Activated CD4-positive, alpha-beta T cell treated with anti-CD3 and anti-CD28 coated beads, Interleukin-2, Interleukin-4, amounts not matched to agents 100 ng/mL and 50 ng/mL, durations not matched to agents 16 hours and 8 hours (primary cell): ENCODE measurements at regions not wholly inside any gene's neighbourhood (a gene's known extent, or its start where the extent isn't known, plus 50 kb on each side); places are given as distances from the start of the nearest gene placed in this dataset.
"Not testable (repeated sequence)": the region's sequence is repeated elsewhere in the genome, so short reads cannot be mapped to it uniquely, and the experiment has no call there.

Experiments
- DNase-seq: peaks from one replicate; pipeline ENCODE4 v3.0.0-alpha.2; 2020; ENCODE audit warnings: low spot score

DNA sequence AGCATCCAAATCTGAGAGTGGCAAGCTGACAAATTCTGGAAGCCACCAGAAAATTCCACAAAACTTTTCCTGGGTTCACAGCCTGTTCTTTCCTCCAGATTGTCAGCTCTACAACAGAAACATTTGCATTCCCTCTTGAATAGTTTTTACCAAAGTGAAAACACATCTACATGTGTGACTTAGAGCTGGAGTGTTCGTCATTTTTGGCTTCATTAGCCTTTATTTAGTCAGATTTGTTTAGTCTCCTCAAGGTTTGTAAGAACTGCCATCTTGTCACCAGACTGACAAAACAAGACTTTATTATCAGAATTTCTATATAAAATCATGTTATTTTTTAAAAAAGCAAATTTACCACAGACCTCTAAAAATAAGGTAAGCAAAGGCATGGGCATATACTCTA is 347.3 kb downstream of the TRIM36 start:
- no peak for DNase-seq

DNA sequence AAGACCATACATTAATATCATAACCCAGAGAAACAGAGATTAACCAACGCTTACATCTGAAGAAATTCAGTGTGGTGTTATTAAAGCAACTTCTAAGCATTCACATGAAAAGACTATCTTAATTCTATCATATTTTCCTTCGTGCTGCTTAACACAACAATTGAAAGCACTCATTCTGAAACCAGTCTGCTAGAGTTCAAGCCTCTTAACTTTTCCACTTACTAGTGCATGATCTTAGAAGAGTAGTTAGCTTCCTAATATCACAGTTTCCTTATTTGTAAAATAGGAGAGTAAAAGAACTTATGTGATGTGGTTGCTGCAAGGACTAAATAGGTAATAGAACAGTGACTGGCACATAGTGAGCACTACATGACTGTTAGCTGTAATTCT is 379.3 kb downstream of the TRIM36 start:
- no peak for DNase-seq

DNA sequence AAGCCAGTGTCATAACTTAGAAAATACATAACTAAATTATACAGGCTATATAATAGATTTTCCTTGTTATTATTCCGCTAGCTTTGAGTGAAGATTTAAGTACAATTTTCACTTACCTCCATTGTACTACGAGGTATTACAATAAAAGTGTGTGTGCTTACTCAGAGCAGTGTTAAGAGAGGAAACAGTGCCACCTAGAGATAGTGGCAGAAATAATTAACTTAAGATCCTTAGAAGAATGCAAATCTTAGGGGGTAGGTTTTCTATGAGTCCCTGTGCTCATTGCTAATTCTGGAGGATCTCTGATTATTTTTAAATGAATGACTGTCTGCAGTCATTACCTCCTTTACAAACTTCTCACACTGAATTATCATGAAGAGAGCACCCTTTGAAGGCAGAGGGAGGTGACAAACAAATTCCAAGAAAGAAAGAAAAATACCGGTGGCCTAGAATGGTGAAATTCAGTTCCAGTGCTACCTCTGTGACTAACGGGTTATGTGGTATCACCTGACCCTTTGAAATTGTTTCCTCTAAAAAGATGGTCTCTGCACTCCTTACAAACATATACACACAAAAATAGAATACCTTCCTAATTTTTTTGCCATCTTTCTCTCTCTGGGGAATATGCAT is 379.8 kb downstream of the TRIM36 start:
- peak; percentile 13 for DNase-seq

DNA sequence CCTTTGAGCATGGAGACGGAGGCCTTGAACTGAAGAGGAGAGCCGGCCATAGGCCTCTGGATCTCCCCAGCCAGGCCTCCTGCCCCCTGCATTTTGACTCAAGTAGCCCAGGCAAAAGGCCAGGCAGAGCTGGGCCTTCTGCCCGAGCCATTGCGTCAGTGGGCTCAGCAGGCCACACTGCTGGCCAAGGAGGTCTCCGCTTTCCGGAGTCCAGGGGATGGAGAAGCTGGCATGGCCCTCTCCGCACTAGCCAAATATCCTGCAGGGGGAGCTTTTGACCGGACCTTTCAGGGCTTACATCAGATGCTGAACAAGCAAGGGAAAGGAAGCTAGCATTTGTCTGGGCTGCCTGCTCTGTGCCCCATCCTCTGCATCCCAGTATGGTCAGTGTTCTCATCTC is 386.8 kb downstream of the TRIM36 start:
- DNase-seq = no peak

DNA sequence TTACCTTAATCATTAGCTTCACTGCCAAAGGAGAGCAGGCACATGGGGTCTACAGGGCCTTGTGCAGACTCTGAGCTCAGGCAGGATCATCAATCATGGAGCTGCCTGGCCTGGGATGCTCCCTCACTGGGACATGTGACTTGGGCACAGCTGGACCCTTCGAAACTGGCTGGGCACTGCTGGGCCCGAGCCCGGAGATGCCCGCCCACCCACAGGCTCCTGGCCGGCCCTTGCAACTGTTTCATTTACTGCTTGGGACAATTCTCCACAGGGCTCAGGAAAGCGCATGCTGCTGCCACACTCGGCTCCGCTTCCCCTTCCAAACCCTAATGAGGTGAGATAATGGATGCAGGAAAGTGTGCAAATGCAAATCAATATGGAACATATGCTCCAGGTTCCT is 387.5 kb downstream of the TRIM36 start:
- DNase-seq = no peak

DNA sequence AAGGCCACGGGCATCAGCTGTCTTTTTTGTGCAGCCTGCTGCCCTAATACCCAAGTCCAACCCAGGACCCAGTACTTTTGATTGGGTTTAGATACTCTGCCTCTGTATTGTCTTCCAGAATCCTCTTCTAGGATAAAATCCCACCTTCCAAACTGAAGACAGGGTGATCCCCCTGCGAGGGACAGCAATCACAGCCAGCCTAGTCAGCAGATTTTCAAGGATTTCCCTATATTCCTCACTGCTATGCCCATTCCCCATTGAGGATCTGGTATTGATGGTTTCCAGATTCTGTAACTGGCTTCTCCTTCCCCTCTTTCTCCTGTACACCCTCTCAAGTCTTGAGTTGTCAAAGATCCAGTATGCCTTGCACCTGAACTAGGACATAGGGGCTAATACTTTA is 389.4 kb downstream of the TRIM36 start:
- no peak for DNase-seq

DNA sequence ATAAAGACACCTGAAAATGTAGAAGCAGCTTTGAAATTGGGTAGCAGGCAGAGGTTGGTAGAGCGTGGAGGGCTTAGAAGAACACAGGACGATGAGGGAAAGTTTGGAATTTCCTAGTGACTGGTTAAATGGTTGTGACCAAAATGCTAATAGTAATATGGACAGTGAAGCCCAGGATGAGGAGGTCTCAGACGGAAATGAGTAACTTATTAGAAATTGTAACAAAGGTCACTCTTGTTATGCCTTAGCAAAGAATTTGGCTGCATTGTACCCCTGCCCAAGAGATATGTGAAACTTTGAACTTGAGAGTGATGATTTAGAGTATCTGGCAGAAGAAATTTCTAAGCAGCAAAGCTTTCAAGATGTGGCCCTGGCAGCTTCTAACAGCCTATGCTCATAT is 382.5 kb downstream of the KCNN2 start:
- no peak for DNase-seq

DNA sequence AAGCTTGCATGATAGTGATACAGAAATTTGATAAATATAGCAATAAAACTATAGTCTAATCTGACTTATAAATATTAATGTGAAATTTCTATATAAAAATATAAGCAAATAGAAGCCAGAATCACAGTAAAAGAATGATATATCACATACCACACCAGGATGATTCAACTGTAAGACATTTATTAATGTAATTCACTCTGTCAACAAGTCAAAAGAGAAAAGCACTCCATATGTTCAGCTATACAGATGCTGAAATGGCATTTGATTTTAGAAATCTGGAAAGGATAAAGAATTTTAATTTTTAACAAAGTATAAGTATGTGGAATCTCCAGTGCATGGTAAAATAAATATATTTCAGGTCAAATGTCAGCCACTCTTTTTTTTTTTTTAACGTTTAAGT is 372.4 kb downstream of the KCNN2 start:
- no peak for DNase-seq

DNA sequence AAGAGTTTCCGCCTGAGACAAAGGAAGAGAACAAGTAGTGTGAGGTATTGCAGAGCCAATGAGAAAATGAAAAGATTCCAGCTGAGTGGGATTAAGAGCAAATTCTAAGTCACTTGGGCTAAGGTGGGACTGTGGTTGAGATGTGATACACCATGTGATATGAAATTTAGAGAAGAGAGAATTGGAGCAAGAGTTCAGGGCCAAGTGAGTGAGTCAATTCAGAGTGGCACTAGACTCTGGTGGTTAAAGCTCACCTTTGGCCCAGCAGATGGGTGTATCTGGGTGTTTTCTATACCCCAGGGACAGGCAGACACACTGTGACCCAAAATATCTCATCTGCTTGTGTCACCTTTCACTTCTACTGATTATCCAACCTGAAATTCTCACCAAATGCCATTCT is 368.1 kb downstream of the KCNN2 start:
- DNase-seq = no peak

DNA sequence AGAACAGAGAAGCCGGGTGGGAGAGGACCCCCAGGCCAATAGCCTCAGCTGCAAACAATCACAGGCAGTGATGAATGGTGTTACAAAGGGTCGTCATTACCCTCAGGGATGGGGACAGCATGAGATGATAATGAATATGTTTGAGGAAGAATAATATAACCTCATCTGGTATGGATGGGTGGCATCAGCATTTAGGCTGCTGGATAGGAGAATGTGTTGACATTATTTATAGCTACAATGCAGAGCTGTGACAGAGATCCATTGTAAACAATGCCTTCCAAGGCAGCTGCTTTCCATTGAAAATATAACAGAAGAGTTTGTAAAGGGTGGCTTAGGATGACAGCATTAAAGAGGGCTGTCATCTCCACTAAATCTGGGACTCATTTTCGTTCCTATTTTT is 365.5 kb downstream of the KCNN2 start:
- DNase-seq = no peak

DNA sequence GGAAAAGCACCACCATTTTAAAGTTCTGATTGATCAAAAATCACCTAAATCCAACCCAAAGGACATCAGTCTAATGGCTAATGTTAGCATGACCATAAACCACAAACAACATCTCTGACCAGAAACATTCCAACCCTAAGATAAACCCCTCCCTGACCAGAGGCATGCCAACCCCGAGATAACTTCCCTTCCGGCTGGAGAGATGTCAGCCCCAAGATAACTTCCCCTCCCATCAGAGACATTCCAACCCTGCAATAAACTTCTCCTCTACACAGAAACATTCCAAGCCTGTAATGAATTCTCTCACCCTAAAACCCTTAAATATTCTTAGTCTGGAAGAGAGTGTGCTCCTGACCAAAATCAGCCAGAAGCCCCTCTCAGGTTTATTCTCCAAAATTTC is 364.3 kb downstream of the KCNN2 start:
- DNase-seq = no peak

DNA sequence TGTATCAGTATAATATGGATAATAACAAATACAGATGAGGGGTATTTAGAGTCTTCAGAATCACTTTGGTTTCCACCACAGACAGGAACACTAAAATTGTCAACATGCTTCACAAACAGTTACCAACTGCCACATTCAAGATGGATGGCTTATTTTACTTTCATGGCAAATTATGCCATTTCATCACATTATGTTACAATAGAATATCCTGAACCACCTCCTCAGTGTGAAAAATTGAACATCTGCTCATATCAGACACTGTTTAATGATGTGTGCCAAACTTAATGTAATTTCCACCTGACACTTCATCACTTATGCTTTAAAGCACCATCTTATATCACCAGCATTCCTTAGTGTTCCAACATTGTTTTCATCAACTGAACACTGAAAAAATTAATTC is 357.4 kb downstream of the KCNN2 start:
- DNase-seq = no peak

DNA sequence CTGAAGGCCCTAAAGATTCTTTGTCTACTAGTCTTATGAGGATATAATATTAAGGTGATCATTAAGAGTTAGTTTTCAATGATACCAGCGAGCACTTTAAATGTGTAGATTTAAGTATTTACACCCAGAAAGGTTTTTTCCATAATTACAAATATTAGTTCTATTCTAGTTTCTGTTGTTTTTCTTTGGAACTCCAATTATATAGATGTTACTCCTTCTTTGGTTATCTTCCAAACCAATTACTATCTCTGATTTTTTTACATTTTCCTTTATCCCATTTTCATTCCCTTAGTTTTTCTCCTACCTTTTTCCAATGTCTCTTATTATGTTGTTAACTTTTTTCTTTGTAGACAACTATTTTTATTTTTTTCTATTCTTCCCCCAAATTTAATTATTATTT is 355.1 kb downstream of the KCNN2 start:
- no peak for DNase-seq

DNA sequence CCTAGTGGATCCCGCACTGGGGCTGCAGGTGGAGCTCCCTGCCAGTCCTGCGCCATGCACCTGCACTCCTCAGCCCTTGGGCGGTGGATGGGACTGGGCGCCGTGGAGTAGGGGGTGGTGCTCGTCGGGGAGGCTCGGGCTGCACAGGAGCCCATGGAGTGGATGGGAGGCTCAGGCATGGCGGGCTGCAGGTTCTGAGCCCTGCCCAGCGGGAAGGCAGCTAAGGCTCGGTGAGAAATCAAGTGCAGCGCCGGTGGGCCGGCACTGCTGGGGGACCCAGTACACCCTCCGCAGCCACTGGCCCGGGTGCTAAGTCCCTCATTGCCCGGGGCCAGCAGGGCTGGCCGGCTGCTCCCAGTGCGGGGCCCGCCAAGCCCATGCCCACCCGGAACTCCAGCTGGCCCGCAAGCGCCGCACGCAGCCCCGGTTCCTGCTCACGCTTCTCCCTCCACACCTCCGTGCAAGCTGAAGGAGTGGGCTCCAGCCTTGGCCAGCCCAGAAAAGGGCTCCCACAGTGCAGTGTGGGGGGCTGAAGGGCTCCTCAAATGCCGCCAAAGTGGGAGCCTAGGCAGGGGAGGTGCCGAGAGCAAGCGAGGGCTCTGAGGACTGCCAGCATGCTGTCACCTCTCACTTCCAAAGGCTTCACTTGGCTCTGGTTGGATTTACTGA is 342.5 kb downstream of the KCNN2 start:
- not testable (repeated sequence) for DNase-seq

DNA sequence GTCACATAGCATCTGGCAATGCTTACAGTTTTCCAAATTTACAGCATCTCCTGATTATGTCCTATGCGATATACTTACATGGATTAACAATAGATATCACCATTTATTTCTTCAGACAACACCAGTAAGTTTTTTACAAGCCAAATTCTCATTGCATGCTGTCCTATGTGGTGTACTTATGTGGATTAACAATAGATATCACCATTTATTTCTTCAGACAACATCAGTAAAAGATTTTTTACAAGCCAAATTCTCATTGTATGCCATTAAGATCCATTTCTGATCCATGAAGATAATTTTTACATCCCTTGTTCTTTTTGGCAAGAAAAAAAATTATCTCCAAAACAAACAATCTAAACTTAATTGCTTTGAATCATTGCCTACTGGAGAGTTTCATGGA is 340.9 kb downstream of the KCNN2 start:
- DNase-seq = no peak

DNA sequence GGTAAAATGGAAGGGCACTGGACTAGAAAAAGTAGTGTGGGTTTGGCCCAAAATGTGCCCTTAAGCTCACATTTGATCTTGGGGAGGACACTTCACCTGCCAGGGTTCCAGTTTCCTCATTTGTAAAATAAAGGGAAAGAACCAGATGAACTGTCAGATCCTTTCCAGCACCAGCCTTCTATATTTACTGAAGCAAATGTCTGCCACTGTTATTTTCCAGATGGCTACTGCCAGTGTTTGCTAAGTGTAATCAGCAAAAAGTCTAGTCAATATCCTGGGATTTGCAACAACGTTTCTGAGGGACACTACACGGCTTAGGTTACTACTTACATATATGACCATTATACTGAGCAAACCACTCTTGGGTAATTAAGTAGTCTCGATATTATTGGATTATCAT is 340.3 kb downstream of the KCNN2 start:
- DNase-seq = no peak

DNA sequence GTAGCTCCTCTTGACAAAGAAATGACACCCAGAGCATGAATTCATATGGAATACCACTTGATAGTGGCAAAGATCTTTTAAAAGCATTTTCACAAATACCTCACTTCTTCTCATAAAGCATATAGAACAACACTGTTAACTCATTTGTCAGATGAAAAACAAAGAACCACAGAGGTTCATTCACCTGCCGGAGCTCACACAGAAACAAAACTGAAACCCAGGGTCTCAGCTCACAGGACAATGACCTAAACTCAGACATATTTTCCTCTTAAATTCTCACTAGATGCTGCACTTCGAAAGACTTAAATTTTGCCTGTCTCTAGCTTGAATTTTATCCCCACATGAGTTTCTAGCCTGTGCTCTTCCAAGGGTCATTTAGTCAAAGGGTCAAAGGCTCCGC is 339.0 kb downstream of the KCNN2 start:
- DNase-seq = no peak

DNA sequence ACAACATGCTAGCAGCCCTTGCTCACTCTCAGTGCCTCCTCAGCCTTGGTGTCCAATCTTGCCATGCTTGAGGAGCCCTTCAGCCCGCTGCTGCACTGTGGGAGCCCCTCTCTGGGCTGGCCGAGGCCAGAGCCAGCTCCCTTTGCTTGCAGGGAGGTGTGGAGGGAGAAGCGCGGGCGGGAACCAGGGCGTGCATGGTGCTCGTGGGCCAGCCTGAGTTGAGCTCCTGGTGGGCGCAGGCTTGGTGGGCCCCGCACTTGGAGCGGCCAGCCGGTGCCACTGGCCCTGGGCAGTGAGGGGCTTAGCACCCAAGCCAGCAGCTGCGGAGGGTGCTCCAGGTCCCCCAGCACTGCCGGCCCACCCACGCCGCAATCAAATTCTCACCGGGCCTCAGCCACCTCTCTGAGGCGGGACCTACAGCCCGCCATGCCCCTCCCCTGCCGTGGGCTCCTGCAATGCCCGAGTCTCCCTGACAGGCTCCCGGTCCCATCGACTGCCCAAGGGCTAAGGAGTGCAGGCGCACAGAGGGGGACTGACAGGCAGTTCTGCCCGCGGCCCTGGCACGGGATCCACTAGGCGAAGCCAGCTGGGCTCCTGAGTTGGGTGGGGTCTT is 333.5 kb downstream of the KCNN2 start:
- no peak for DNase-seq

DNA sequence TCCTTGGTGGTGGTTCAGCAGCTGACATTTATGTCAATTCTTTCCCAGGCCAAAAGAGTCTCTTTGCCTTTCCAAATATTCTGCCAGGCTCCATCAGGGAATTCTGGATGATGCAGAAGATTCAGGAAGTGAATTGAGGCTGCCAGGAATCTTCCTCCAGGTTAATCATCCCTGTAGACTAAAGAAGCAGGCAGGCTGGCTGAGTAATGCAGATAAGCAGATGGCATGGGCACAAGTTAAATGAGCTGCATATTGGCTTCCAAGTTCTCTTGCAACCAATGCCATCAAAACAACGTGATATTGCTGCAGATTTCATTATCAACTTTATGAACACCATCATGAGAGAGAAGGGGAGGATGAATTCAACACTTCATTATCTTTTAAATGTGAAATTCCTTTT is 324.5 kb downstream of the KCNN2 start:
- DNase-seq = no peak

DNA sequence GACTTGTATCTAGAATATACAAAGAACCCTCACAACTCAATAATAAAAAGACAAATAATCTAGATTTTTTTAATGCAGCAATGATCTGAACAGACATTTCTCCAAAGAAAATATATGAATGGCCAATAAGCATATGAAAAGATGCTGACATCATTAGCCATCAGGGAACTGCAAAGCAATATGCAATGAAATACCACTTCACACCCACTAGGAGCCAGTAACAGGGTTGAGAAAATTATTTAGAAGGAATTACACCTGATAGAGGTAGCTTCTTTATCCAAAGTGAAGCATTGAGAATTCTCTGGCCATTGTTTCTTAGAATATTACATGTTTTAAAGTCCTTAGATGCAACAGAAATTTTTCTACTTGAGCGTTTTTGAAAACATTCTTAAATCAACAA is 316.9 kb downstream of the KCNN2 start:
- no peak for DNase-seq

DNA sequence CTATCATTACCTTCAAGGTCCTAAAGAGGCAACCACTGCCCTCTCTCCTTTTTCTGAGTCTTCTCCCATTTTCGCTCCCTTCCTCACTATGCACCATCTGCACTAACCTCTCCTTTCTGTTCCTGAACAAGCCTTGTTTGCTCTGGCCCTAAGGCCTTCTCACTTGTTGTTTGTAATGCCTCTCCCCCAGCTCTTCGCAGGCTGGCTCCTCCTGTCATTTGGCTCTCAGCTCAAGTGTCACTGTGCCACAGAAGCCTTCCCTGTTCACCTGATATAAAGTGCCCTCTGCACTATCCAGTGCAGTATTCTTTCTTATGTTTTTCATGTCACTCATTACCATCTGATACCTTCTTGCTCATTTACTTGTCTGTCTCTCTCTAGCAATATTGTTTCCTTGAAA is 303.7 kb downstream of the KCNN2 start:
- DNase-seq = no peak

DNA sequence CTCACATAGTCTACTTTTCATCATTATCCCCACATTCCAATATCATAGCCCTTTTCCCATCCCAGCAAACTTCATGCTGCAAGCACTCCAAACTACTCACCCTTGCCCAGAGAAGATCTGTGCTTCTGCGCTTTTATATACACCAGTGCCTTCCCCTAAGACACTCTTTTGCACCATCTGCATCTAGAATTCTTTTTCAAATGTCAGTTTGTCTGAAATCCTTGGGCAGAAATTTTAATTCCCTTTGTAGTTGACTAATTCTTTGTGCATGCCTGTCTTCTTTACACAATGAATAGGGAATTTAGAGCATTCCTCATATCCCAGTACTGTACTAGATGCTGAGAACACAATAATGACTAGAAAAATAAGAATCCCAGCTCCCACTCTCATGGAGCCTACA is 298.9 kb downstream of the KCNN2 start:
- DNase-seq = no peak

DNA sequence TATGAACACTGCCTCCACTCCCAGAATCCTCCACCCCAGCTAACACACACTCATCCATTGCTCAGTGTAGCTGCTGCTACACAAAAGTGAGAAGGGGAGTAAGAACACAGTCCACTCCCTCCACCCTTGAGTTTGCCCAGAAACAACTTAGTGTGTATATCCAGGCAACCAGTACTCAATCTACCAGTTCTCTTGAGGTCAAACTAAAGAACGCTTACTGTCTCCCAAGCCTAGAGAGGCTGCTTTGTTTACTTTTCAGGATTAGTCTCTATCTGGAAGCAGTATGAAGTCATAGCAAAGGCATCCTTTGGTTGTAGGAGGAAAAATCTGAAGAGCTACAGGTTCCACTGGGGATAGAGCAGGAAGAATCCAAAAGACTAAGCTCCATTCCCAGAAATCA is 296.3 kb downstream of the KCNN2 start:
- DNase-seq = no peak
